ENCODE measurements at regions not wholly inside any gene's neighbourhood (a gene's known extent, or its start where the extent isn't known, plus 50 kb on each side); places are given as distances from the start of the nearest gene placed in this dataset.

DNA sequence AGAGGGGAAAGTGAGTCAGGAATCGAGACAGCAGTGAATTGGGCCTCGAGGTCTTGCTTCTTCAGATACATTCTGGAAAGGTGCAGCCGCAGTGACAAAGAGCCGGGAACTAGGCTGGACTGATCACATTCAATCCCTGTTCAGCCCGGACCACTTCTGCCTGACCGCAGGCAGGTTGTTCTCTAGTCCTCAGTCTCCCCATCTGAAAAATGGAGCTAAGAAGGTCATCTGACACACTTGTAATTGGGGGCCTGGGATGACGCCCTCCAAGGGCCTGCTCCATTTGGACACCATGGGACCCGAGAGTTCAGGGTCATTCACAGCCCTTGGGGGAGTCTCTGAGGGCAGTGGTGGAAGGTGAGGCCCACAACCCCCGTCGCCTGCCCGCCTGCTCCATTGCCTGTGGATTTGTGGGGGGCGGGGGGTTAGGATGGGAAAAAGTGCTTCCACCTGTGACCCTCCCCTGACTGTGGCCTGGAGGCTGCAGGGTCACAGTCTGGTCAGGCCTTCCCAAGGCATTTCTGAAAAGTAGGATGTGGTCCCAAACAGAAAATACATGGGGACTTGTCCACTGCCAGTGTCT, 87.9 kb upstream of the CSF3R start:
- FAIRE-seq = no peak

DNA sequence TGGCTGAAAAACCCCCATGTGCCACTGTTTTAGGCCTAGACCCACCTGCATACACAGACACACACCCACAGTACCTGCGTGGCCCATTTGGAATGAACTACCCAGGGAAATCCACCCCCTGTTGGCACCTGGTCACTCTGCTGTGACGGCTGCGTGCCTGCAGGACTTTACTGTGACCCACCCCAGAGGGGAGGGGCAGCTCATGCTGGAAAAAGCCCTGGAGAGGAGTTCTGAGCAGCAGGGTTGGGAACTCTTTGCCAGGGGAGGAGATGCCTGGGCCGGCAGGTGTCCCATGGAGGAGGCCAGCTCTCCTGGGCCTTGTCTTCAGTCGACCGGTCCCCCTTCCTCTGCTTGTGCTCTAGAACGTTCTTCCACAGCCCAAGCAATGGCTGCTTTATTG, 87.3 kb upstream of the CSF3R start:
- FAIRE-seq = no peak

DNA sequence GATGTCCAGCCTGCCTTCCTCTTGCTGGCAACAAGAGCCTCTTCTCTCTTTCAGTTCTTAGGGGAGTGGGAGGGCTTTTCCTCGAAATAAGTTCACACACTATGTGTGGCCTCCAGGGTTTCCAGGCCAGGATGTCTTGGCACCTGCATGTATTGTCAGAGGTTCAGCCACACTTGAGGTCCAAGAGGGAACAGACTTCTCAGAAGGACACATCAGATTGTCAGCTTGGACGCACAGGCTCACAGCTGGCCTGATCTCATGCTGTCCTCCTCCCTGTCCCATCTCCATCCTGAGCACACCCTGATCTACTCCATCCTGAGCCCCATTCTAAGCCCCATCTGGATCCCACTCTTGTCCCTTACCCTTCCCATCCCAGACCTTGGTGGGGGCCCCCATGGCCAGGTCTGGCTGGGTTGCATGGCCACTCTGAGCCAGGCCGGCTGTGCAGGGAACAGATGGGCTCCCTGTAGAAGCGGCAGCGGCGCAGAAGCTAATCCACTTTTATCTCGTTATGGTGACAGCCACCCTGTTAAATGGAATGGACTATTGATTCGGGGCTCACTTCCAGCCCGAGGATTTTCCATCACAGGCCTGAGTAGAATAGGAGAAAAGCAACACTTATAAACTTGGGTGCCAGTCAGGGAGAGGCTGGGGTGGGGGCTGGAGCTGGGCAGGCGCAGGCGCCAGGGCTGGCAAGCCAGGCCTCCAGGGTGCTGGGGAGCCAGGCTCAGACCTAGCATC, 85.1 kb upstream of the CSF3R start:
- FAIRE-seq = no peak

DNA sequence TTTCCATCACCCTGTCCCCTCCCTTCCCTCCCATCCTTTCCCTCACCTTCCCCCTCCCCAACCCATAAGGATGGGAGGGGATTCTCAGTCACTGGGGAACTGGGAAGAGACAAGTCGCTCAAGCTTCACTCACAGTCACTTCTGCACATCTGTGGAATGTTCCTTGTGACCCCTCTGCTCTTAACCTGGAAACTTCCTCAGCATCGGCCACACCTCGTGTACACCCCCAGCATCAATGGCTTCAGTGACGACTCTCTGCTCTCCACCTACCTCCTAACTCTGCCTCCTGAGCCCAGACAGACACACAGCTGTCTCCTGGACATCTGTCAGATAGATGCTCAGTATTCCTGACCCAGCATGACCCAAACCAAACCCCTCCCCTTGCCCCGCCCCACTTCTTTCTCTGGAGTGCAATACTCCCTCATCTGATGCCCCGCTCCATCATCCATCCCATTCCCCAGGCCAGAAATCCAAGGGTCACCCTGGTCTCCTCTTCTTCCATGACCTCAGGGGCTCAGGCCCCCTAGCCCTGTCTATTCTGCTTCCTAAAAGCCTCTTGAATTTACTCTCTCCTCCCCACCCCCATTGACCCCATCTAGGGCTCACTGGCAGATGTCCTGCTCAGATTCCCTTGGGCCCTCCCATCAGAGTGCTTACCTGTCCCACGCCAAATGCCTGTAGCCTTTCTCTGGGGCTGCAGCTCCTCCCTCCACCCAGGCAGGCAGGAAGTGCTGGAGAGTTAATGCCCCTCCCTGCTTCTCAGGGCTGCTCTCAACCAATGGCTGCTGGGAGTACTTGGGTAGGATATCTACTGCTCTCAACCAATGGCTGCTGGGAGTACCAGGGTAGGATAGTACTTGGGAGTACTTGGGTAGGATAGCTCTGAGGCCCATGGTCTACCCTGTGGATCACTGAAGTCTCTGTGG, 83.1 kb upstream of the CSF3R start:
- no peak for FAIRE-seq

DNA sequence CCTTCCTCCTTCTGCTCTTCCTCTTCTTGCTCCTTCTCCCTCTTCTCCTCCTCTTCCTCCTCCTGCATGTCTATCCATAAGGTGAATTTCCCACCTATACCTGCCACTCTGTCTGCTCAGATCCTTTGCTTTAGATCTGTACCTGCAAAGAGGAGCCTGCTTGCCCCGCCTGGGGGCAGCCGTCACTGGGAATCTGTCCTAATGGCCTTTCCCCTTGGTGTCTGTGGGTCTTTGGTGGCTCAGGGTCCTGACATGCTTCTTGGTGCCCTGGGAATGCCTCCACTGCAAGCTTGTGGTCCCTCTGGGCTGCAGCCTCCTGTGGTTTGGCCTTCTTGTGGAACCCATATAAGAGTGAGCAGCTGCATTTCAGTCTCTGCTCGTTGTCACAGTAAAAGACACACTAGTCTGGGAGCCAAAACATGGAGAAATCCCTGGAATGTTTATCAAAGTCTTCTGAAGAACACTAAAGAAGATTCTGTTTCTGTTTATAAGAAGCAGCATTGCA, 79.5 kb upstream of the CSF3R start:
- no peak for FAIRE-seq

DNA sequence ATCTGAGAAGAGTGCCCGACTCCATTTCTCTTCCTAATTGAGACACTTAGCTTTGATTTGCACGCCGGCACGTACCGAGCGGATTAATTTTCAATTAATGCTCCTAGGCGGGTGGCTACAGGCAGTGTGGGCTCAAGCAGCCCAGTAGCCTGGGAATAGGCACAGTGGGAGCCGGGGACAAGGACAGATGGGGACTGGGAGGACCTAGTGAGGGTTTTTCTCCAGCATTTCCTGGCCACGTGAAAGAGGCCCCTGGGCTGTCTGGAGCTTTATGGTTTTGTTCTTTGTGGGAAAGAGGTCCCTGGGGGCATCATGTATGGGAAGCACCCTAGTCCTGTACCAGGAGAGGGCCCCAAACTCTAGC, 78.6 kb upstream of the CSF3R start:
- FAIRE-seq = no peak

DNA sequence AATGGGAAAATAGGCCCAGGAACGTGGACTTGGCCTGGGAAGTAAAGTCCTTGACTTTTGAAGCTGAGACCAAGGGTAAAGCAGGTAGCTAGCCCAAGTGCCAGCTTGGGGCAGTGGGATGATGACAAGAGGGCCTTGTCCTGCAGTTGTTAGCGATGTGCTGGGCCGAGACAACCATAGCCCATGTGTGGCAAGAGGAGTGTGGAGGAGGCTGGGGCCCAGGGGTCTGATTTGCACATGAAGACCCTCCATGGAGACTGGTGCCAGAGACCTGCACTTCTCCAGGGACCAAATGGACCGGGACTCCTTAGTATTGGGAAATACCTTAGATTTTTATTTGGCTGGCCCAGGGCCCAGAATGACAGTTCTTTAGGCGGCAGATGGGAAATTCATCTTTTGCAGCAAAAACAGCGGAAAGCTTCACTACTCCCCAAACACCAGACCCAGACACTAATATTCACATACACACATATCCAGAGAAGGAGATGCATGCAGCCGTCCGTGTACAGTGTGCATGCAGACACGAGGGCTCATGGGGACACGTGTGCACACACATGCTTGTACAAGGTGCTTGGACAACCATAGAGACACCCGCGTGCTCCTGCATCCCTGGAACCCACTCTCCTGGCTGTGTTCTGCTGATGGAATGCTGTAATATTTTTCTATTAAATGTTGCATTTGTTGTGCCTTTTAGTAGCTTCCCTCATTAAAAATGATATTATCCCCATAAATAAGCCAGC, 78.1 kb upstream of the CSF3R start:
- no peak for FAIRE-seq

DNA sequence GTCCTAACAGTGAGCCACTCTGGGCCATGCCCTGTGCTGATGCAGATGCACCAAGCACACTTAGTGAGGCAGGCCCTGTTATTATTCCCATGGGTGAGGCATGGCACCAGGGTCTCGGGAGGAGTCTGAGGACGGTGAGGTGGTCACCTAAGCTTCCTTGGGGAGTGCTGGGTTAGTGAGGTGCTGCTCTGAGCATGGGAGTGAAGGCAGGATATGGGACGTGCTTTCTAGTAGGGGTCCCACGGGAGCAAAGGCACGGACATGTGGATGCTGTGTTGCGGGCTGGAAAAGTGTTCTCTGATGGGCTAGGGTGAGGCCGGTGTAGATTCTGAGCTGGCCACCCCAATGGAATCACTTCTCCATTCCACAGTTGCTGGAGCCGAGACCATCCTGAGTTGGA, 77.5 kb upstream of the CSF3R start:
- FAIRE-seq = no peak

DNA sequence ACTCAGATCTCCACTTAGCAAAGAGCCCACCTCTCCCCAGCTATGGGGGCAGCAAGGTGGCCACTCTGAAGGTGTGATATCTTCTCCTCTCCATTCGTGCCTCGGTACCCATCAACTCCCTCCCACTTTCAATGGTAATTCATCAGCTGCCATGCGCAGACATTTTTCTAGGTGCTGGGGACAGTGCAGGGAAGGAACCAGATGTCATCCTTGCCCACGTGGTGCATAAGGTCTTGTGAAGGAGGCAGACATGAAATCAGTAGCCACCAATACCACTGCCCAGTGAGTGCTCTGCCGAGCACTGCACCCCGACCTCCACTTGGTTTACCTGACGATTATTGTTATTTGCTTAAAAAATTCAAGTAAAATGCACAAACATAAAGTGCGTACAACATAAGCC, 76.3 kb upstream of the CSF3R start:
- no peak for FAIRE-seq

DNA sequence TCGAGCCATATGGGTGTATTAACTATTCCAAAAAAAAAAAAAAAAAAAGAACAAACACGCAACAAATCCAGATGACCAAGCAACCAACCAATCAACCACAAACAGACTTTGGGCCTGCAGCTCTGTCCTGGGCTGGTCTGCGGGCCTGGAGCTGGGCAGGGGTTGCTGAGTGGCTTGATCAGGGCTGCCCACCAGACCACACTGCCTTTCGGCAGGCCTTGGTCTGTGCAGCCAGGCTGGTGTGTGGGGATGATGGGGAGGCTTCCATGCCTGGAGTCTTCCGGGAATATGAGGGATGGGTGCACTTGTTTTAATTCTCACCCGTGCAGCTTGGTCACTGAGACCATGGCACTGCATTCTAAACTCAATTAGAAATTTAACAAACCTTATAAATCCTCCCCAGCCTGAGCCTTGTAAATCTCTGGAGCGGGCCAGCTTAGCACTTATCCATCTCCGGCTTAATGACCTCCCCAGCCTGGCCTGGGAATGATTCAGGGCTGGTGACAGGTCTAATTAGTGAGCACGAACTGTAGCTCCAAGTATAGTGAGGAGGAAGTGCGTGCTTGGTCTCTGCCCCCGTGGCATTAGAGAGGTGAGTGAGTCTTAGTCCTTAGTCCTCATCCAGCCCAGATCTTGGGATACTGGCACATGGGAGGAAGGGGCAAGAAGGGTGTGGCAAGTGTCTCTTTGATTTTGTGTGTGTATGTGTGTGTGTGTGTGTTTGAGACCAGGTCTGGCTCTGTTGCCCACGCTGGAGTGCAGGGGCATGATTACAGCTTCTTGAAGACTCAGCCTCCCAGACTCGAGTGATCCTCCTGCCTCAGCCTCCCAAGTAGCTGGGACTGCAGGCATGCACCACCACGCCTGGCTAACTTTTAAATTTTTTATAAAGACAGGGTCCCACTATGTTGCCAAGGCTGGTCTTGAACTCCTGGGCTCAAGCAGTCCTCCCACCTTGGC, 74.6 kb upstream of the CSF3R start:
- no peak for FAIRE-seq

DNA sequence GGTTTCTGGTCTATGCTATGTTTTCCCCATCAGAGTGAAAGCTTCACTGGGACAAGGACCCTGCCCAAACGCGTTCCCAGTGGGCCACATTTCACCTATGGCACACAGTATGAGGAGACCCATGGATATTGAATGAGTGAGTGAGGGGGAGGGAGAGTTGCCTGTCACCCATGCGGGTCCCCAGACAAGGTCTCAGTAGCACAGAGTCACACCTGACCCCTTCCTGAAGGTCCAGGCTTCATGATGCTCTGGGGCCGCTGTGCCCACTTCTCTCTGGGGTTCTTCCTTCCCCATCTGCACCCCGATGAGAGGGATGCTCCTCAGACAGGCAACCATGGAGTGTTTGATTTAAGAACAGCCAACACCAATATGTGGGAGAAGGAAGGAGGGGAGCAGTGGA, 72.3 kb upstream of the CSF3R start:
- no peak for FAIRE-seq

DNA sequence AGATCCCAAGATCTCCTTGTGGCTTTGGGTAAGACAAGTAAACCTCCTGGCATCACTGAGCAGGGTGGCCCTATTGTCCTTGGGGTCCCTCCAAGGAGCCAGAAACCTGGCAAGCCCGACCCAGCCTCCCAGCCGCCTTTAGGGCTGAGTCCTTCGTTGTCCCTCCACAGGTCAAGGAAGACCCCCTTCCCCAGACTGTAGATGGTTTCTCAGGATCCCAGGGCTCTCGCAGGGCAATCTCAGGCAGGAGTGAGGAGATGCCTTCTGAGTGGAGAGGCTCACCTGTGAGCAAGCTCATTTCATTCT, 71.6 kb upstream of the CSF3R start:
- no peak for FAIRE-seq

DNA sequence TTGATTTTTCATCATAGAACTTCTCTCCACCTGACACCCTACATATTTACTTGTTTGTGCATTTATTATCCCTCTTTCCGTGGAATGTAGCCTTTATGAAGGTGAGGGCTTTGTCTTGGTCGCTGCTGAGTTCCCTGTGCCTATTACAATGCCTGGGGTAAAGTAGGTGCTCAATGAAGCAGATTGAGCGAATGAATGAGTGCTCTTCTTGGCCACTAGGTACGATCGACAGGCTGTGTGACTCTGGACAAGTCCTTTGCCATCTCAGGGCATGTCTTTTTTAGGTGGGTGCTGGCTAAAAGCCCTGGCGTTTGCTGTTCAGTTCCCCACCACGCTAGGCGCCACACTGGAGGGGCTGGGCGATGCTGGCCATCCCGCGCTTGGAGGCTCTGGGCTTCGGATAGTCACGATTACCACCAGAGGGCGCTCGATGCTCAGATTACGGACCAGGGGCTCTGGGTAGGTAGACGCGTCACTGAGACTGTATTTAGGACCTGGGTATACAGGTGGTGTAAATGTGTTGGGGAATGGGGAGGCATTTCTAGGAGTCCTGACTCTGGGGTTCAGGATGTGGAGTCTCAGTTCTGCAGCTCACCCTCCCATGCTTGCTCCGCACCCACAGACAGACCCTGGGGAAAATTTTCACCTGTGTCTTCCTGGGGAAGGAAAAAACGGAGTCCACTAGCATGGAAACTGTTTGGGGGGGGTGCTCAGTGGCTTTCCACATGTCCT, 71.0 kb upstream of the CSF3R start:
- FAIRE-seq = no peak

DNA sequence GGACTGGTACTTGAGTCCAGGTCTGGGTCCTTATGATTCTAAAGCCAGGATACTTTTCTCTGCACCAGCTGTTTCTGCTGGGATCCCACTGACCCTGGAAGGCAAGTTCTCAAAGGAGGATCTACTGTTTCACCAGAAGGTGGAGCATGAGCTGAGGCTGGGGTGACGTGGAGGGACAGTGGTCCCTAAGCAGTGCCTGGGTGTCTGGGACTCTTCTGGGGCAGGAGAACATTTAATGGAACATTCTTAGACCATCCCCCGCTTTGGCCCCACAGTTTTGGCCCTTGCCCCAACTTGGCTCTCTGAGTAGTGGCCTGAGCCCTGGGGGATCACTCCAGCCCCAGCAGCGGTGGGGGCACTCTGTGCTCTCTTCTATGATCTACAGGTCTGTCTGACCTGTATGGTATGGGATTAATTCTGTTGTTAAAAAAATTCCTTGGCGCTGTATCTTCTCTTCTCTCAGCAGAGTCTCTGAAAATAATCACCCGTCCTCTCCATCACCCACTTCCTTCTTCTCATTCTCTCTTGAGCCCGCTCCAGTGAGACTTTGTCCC, 60.3 kb upstream of the CSF3R start:
- FAIRE-seq = no peak

DNA sequence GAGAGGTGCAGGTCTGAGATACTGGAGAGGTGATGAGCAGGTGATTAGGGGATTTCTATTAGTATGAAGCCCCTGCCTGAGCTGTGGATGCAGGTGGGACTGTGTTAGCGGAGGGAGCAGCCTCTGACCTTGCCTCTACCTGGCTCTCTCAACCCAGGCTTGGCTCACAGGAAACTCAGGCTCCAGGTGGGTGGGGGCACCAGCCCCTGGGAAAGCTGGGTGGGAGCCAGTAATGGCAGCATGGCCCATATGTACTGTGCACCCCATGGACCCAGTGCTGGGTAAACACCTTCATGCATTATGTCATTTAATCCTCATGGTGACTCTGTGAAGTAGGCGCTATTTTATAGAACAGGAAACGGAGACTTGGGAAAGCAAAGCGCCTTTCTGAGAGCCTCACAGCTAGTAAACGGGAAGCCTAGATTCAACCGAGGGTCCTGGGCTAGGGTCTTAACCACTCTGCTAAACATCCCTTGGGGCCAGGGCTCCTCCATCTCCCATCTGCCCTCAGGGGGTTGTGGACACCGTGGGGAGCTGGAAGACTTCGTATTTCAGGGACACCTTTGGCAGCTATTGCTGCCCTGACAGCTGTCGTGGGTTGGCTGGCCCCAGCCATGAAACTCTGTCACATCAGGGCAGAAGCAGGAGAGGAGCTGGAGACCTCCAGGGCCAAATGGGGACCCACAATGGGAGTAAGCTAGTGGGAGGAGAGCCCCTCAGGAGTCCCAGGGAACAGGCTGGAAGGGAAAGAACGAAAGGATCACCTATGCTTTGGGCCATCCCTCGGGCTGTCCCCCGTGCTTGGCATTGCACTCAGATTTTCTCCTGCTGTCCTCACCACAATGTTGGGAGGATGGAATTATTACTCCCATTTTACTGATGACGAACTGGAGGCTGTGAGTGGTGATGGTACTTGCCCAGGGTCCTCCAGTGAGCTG, 59.6 kb upstream of the CSF3R start:
- no peak for FAIRE-seq

DNA sequence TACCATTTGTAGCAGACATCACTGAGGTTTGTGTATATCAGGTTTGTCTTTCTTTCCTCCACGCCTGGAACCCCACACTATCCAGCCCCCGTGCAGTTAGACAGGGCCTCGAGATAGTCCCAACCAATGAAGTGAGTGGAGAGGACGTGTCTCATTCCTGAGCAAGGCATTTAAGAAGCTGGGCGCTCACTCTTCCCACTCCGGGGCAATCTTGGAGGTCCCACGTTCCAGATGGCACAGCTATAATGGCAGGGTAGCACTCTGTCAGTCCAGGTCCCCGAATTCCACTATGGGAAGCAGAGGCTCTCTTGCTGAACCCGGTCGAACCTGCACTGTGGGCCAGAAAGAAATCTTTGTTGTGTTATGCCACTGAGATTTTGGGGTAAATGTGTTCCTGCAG, 57.3 kb upstream of the CSF3R start:
- FAIRE-seq = no peak

DNA sequence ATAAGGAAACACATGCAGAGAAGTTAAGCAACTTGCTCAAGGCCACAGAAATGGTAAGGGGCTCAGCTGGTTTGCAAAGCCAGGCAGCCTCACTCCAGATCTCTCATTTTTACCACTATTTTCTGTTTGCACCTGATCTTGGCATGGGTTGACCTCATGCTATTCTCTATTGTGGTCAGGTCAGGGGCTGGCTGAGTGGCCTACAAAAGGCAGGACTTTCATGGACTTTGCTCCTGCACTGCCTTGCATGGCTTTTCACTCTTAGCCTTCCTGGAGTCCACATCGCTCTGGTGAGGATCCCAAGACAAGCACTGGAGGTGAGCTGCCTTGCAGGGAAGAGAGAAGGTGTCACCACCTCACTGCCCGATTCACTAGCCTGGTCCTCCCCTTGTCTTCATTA, 56.8 kb upstream of the CSF3R start:
- FAIRE-seq = no peak

DNA sequence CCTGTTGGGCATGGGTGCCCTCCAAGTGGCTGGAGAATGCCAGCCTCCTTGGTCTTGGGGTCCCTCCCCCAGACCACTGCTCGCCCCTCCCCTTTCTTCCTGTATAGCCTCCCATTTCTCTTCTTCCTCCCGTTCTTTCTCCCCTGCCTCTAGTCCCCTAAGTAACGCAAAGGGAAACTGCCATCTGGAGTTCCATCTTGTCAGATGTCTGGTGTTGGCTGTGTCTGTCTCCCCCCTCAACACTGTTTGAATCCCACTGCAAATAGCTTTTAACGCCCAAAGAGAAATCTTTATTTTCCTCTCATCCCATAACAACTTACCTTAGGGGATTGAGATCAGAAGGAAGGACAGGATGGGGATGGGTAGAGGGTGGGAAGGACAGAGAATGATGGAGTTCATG, 55.3 kb upstream of the CSF3R start:
- no peak for FAIRE-seq

DNA sequence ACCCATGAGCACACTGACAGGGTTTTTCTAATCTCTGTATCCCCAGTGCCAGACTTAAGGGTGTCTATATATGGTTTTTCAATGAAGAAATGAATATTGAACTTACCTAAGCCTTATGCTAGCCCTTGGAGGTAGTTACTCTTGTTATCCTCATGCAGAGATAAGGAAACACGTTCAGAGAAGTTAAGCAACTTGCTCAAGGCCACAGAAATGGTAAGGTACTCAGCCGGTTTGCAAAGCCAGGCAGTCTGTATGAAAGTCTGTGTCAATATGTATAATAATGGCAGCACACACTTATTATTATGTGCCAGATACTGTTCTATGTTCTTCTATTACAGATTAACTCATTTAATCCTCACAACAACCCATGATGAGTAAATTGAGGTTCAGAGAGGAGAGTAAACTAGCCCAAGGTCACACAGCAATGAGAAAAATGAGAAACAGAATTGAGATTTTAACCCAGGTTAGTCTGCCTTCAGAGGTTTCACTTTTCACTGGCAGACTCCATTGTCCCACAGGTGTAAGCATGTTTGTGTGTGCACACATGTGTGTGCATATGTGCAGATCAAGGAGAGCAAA, 54.6 kb upstream of the CSF3R start:
- FAIRE-seq = no peak

DNA sequence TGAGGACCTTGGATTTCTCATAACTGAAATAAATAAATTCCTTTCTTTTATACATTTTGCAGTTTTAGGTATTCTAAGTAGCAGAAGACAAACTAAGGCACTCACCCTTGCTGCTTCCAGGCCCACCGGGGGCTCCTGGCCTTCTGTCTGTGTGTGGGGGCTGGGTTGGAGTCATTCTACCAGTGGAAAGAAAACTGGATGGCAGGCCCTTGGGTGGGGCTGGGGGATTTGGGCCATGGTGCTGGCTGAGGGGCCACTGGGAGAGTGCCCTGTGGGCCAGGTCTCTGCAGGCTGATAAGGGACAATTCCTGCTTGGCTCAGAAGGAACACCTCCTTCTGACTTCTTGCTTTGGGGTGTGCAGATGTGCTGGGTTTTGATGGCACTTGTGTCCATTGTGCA, 54.0 kb upstream of the CSF3R start:
- FAIRE-seq = no peak
